ENCODE measurements at regions not wholly inside any gene's neighbourhood (a gene's known extent, or its start where the extent isn't known, plus 50 kb on each side); places are given as distances from the start of the nearest gene placed in this dataset.
"Not testable (repeated sequence)": the region's sequence is repeated elsewhere in the genome, so short reads cannot be mapped to it uniquely, and the experiment has no call there.

GRCh38 chrX:46333550-46333949 is 211.7 kb downstream of the ZNF674 start:
- TF ChIP-seq JUND (IDR thresholded peaks at IDR 0.05; ENCODE audit: low read depth): no peak
- DNase-seq (ENCODE audit: low read depth in 1 of 2, low spot score in 1 of 2): no peak
- in situ Hi-C loops (cut with HindIII; ENCODE audit: low pct_unique_long_range_greater_than_20kb, low sequenced_read_pairs): no loop called here

- TF ChIP-seq JUND (IDR thresholded peaks at IDR 0.05; ENCODE audit: low read depth): no peak
- DNase-seq (ENCODE audit: low read depth in 1 of 2, low spot score in 1 of 2): no peak
- in situ Hi-C loops (cut with HindIII; ENCODE audit: low pct_unique_long_range_greater_than_20kb, low sequenced_read_pairs): no loop called here
Observed at GRCh38 chrX:46330981-46331380, 214.2 kb downstream of the ZNF674 start.

- in situ Hi-C loops (cut with HindIII; ENCODE audit: low pct_unique_long_range_greater_than_20kb, low sequenced_read_pairs): no loop called here
- no peak for DNase-seq (ENCODE audit: low read depth in 1 of 2, low spot score in 1 of 2)
Observed at GRCh38 chrX:46330513-46330912, 214.7 kb downstream of the ZNF674 start.

GRCh38 chrX:46328133-46328532 is 217.1 kb downstream of the ZNF674 start:
- DNase-seq (ENCODE audit: low read depth in 1 of 2, low spot score in 1 of 2): no peak
- TF ChIP-seq JUND (IDR thresholded peaks at IDR 0.05; ENCODE audit: low read depth): no peak
- in situ Hi-C loops (cut with HindIII; ENCODE audit: low pct_unique_long_range_greater_than_20kb, low sequenced_read_pairs): no loop called here

More at GRCh38 chrX:46330513-46330912, 214.7 kb downstream of the ZNF674 start:
- no peak for TF ChIP-seq JUND (IDR thresholded peaks at IDR 0.05; ENCODE audit: low read depth)

- in situ Hi-C loops (cut with HindIII; ENCODE audit: low pct_unique_long_range_greater_than_20kb, low sequenced_read_pairs): no loop called here
- DNase-seq (ENCODE audit: low read depth in 1 of 2, low spot score in 1 of 2): peak; percentile 3 to 76
- TF ChIP-seq JUND (IDR thresholded peaks at IDR 0.05; ENCODE audit: low read depth): no peak
Observed at GRCh38 chrX:46327566-46328115, 217.6 kb downstream of the ZNF674 start.

- no peak for DNase-seq (ENCODE audit: low read depth in 1 of 2, low spot score in 1 of 2)
- in situ Hi-C loops (cut with HindIII; ENCODE audit: low pct_unique_long_range_greater_than_20kb, low sequenced_read_pairs): no loop called here
- no peak for TF ChIP-seq JUND (IDR thresholded peaks at IDR 0.05; ENCODE audit: low read depth)
Observed at GRCh38 chrX:46326161-46326560, 219.1 kb downstream of the ZNF674 start.

GRCh38 chrX:46325312-46325877 is 219.8 kb downstream of the ZNF674 start:
- TF ChIP-seq JUND (IDR thresholded peaks at IDR 0.05; ENCODE audit: low read depth): no peak
- in situ Hi-C loops (cut with HindIII; ENCODE audit: low pct_unique_long_range_greater_than_20kb, low sequenced_read_pairs): no loop called here
- peak; percentile 1 to 54 for DNase-seq (ENCODE audit: low read depth in 1 of 2, low spot score in 1 of 2)

GRCh38 chrX:46324166-46324565 is 221.1 kb downstream of the ZNF674 start:
- no peak for DNase-seq (ENCODE audit: low read depth in 1 of 2, low spot score in 1 of 2)
- no peak for TF ChIP-seq JUND (IDR thresholded peaks at IDR 0.05; ENCODE audit: low read depth)
- in situ Hi-C loops (cut with HindIII; ENCODE audit: low pct_unique_long_range_greater_than_20kb, low sequenced_read_pairs): no loop called here

- DNase-seq (ENCODE audit: low read depth in 1 of 2, low spot score in 1 of 2); in situ Hi-C loops (cut with HindIII; ENCODE audit: low pct_unique_long_range_greater_than_20kb, low sequenced_read_pairs): not testable (repeated sequence)
Observed at GRCh38 chrX:46322929-46323328, 222.3 kb downstream of the ZNF674 start.

GRCh38 chrX:46321676-46322075 is 223.5 kb downstream of the ZNF674 start:
- in situ Hi-C loops (cut with HindIII; ENCODE audit: low pct_unique_long_range_greater_than_20kb, low sequenced_read_pairs): no loop called here
- no peak for DNase-seq (ENCODE audit: low read depth in 1 of 2, low spot score in 1 of 2)
- TF ChIP-seq JUND (IDR thresholded peaks at IDR 0.05; ENCODE audit: low read depth): no peak

GRCh38 chrX:46319750-46320149 is 225.5 kb downstream of the ZNF674 start:
- in situ Hi-C loops (cut with HindIII; ENCODE audit: low pct_unique_long_range_greater_than_20kb, low sequenced_read_pairs): no loop called here
- DNase-seq (ENCODE audit: low read depth in 1 of 2, low spot score in 1 of 2): no peak
- no peak for TF ChIP-seq JUND (IDR thresholded peaks at IDR 0.05; ENCODE audit: low read depth)

- TF ChIP-seq JUND (IDR thresholded peaks at IDR 0.05; ENCODE audit: low read depth): no peak
- in situ Hi-C loops (cut with HindIII; ENCODE audit: low pct_unique_long_range_greater_than_20kb, low sequenced_read_pairs): no loop called here
- no peak for DNase-seq (ENCODE audit: low read depth in 1 of 2, low spot score in 1 of 2)
Observed at GRCh38 chrX:46318551-46318950, 226.7 kb downstream of the ZNF674 start.

- no peak for DNase-seq (ENCODE audit: low read depth in 1 of 2, low spot score in 1 of 2)
- in situ Hi-C loops (cut with HindIII; ENCODE audit: low pct_unique_long_range_greater_than_20kb, low sequenced_read_pairs): no loop called here
Observed at GRCh38 chrX:46317163-46317562, 228.1 kb downstream of the ZNF674 start.

GRCh38 chrX:46311581-46312120 is 233.6 kb downstream of the ZNF674 start:
- no peak for TF ChIP-seq JUND (IDR thresholded peaks at IDR 0.05; ENCODE audit: low read depth)
- in situ Hi-C loops (cut with HindIII; ENCODE audit: low pct_unique_long_range_greater_than_20kb, low sequenced_read_pairs): no loop called here
- no peak for DNase-seq (ENCODE audit: low read depth in 1 of 2, low spot score in 1 of 2)

More at GRCh38 chrX:46317163-46317562, 228.1 kb downstream of the ZNF674 start:
- no peak for TF ChIP-seq JUND (IDR thresholded peaks at IDR 0.05; ENCODE audit: low read depth)
